Fibroblast of villous mesenchyme (primary cell): ENCODE measurements at regions not wholly inside any gene's neighbourhood (a gene's known extent, or its start where the extent isn't known, plus 50 kb on each side); places are given as distances from the start of the nearest gene placed in this dataset.

Experiments used
- DNase-seq: peaks from one replicate; pipeline ENCODE4 v3.0.0-alpha.2; 2010; ENCODE audit warnings: low read depth
- H3K4me3 ChIP-seq: 2 replicates; pipeline ENCODE4 v1.5.1; 2011; ENCODE audit warnings: low read depth, mild to moderate bottlenecking, low read length
- CTCF ChIP-seq: IDR thresholded peaks from 2 replicates; pipeline ENCODE4 v1.5.1; 2012; ENCODE audit warnings: low read depth, mild to moderate bottlenecking, low read length; ENCODE audit not compliant: insufficient read depth

- no peak for DNase-seq
- TF ChIP-seq CTCF = no peak
- H3K4me3 ChIP-seq = no peak overlapping the region
These were observed 261.9 kb downstream of the GADD45G start for GRCh38 chr9:89866701-89867100.

- TF ChIP-seq CTCF = no peak
- no peak overlapping the region for H3K4me3 ChIP-seq
These were observed 263.3 kb downstream of the GADD45G start for GRCh38 chr9:89868100-89868499.

GRCh38 chr9:89869793-89870580 lies 265.2 kb downstream of the GADD45G start:
- no peak overlapping the region for H3K4me3 ChIP-seq
- no peak for DNase-seq
- TF ChIP-seq CTCF = peak; percentile 18

More at GRCh38 chr9:89868100-89868499, 263.3 kb downstream of the GADD45G start:
- no peak for DNase-seq

- DNase-seq = no peak
- TF ChIP-seq CTCF = no peak
These were observed 267.1 kb downstream of the GADD45G start for GRCh38 chr9:89871871-89872331.

GRCh38 chr9:89872426-89872912 lies 267.7 kb downstream of the GADD45G start:
- H3K4me3 ChIP-seq = no peak overlapping the region
- no peak for TF ChIP-seq CTCF
- no peak for DNase-seq

More at GRCh38 chr9:89871871-89872331, 267.1 kb downstream of the GADD45G start:
- H3K4me3 ChIP-seq = no peak overlapping the region

- TF ChIP-seq CTCF = no peak
- DNase-seq = no peak
- H3K4me3 ChIP-seq = no peak overlapping the region
These were observed 268.3 kb downstream of the GADD45G start for GRCh38 chr9:89872913-89873707.
